ENCODE measurements at regions not wholly inside any gene's neighbourhood (a gene's known extent, or its start where the extent isn't known, plus 50 kb on each side); places are given as distances from the start of the nearest gene placed in this dataset.

- no peak for TF ChIP-seq ZFP3 (CRISPR knock-in tag; IDR thresholded peaks at IDR 0.05)
- no peak for TF ChIP-seq PATZ1 (CRISPR knock-in tag; IDR thresholded peaks at IDR 0.05; ENCODE audit: borderline replicate concordance)
- no peak for TF ChIP-seq GLIS3 (CRISPR knock-in tag; IDR thresholded peaks at IDR 0.05)
- TF ChIP-seq ZFP30 (CRISPR knock-in tag; IDR thresholded peaks at IDR 0.05), result no peak
- no peak for TF ChIP-seq RARB (CRISPR knock-in tag; IDR thresholded peaks at IDR 0.05)
- no peak for TF ChIP-seq CSRNP3 (CRISPR knock-in tag; IDR thresholded peaks at IDR 0.05)
- no peak for TF ChIP-seq OSR1 (CRISPR knock-in tag; IDR thresholded peaks at IDR 0.05)
- no peak for TF ChIP-seq ARNTL (CRISPR knock-in tag; IDR thresholded peaks at IDR 0.05; ENCODE audit: borderline replicate concordance, low read depth)
- no peak for TF ChIP-seq TCF4 (CRISPR knock-in tag; IDR thresholded peaks at IDR 0.05; ENCODE audit: borderline replicate concordance)
Observed at GRCh38 chr2:144967961-144968360, 448.0 kb upstream of the ZEB2 start.
